Kidney epithelial cell (primary cell): ENCODE measurements at regions not wholly inside any gene's neighbourhood (a gene's known extent, or its start where the extent isn't known, plus 50 kb on each side); places are given as distances from the start of the nearest gene placed in this dataset.

ENCODE experiments used
- DNase-seq: peaks from one replicate; pipeline ENCODE4 v3.0.0-alpha.2; 2010; ENCODE audit warnings: low read depth
- H3K27me3 ChIP-seq: 2 replicates; pipeline ENCODE4 v1.6.0; 2011; ENCODE audit warnings: low read length; ENCODE audit not compliant: control insufficient read depth, insufficient read depth
- H3K36me3 ChIP-seq: 2 replicates; pipeline ENCODE4 v1.5.1; 2011; ENCODE audit warnings: low read length; ENCODE audit not compliant: control insufficient read depth, insufficient read depth
- H3K4me3 ChIP-seq: 2 replicates; pipeline ENCODE4 v1.5.1; 2011; ENCODE audit warnings: low read depth, mild to moderate bottlenecking, control low read depth, low read length
- TF ChIP-seq, protein P1 (sequence below): IDR thresholded peaks from 2 replicates; pipeline ENCODE4 v1.5.1; 2011; ENCODE audit warnings: mild to moderate bottlenecking, moderate library complexity, low read length, control low read depth, inconsistent platforms; ENCODE audit not compliant: insufficient read depth, poor library complexity, severe bottlenecking

DNA sequence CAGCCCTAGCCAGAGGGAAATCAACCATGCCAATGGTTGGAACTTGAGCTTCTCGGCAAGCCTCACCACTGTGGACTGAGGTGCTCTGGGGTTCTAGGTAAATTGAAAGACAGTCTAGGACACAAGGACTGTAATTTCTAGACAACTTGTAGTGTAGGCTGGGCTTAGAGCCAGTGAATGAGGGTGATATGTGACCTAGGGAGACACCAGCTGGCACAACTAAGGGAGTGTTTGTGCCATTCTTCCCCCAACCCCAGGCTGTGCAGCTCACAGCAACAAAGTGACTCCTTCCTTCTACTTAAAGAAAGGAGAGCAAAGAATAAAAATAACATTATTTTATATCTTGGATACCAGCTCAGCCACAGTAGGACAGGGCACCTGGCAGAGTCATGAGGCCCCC is 1690.7 kb upstream of the TMEFF2 start:
- H3K27me3 ChIP-seq: no peaks in the 10 kb centered on the region
- H3K36me3 ChIP-seq: no peaks in the 10 kb centered on the region
- TF ChIP-seq, protein P1, sequence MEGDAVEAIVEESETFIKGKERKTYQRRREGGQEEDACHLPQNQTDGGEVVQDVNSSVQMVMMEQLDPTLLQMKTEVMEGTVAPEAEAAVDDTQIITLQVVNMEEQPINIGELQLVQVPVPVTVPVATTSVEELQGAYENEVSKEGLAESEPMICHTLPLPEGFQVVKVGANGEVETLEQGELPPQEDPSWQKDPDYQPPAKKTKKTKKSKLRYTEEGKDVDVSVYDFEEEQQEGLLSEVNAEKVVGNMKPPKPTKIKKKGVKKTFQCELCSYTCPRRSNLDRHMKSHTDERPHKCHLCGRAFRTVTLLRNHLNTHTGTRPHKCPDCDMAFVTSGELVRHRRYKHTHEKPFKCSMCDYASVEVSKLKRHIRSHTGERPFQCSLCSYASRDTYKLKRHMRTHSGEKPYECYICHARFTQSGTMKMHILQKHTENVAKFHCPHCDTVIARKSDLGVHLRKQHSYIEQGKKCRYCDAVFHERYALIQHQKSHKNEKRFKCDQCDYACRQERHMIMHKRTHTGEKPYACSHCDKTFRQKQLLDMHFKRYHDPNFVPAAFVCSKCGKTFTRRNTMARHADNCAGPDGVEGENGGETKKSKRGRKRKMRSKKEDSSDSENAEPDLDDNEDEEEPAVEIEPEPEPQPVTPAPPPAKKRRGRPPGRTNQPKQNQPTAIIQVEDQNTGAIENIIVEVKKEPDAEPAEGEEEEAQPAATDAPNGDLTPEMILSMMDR: no peak
- no peak overlapping the region for H3K4me3 ChIP-seq
- DNase-seq: no peak

DNA sequence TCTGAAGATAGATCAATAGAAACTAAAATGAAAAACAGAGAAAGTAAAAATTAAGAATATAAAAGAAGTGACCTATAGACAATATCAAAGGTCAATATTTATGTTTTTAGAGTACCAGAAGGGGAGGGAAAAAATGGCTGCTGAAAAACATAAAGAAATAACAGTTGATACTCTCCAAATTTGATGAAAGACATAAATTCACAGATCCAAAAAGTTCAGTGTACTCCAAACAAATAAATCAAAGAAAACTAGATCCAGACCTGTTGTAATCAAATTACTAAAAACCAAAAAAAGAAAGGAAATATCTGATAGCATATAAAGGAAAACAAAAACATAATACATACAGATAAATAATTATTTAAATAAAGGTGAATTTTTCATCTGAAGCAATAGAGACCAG is 1689.1 kb upstream of the TMEFF2 start:
- no peak for DNase-seq
- Histone ChIP-seq H3K4me3 (no peak overlapping the region), H3K27me3 (no peaks in the 10 kb centered on the region), H3K36me3 (no peaks in the 10 kb centered on the region)
- TF ChIP-seq, protein P1: no peak

DNA sequence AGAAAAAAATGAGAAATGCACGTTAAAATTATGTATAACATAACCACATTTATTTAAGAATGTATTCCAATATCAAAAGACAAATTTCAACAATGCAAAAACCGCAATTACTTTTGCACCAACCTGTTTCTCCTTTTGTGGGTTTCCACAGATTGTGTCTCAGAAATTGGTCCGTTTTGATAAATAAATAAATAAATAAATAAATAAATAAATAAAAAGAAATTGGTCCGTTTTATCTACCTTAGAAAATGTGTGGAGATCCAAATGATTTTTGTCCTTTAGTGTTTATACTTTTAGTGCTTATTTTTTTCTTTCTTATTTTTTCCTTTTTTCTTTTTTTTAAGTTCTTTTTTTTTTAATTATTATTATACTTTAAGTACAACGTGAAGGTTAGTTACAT is 1682.2 kb upstream of the TMEFF2 start:
- H3K27me3 ChIP-seq: no peaks in the 10 kb centered on the region
- TF ChIP-seq, protein P1: no peak
- no peaks in the 10 kb centered on the region for H3K36me3 ChIP-seq
- no peak for DNase-seq
- no peak overlapping the region for H3K4me3 ChIP-seq

DNA sequence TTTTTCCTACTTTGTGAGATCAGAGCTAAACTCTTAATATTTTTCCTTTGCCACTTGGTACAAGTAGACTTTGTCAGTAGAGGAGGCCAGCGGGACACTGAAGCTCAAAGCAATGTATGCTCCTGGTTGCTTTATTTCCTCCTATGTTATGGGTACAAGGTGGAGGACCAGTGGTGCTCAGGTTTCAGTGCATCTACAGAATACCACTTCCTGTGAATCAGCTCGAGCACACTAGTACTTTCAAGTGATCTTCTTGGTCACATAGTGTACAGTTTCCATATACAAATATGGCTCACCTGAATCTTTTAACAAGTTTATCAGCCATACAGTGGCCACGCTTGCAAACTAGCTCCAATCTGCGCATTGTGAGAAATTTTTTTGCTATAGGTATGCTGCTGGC is 1674.8 kb upstream of the TMEFF2 start:
- DNase-seq: no peak
- no peaks in the 10 kb centered on the region for H3K27me3 ChIP-seq
- no peak overlapping the region for H3K4me3 ChIP-seq
- TF ChIP-seq, protein P1: no peak
- H3K36me3 ChIP-seq: no peaks in the 10 kb centered on the region

DNA sequence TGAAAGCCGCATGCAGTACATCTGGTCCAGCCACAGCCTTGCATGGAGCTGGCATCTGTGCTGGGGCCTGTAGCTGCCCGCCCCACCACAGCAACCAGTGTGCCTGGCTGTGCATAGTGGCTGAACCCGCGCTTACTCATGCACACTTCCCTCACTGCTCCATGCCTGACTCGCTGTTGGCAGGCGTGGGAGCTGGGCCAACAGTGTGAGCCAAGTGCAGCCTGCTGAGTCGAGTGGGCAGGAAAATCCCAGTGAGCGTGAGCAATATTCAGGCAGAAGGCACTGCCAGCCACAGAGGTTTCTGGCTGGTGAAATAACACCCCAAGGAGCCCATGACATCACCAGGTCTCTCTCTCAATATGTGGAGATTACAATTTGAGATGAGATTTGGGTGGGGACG is 1674.1 kb upstream of the TMEFF2 start:
- H3K36me3 ChIP-seq: no peaks in the 10 kb centered on the region
- no peaks in the 10 kb centered on the region for H3K27me3 ChIP-seq
- TF ChIP-seq, protein P1: no peak
- DNase-seq: peak; percentile 5
- no peak overlapping the region for H3K4me3 ChIP-seq

DNA sequence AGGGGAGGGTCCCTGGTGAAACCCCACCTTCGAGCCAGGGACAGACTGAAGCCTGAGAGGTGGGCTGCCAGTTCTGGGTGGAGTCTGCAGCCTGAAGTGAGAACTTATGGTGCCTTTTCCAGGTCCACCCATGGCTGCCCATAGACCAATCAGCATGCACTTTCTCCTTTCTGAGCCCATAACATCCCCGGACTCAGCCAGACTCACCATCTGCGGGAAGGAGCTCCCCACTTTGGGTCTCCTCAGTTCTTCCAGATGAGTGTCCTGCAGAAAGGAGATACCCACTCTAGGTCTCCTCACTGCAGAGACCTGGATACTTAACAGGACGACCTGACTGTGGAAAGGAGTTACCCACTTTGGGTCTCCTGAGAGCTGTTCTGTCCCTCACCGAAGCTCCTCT is 1673.4 kb upstream of the TMEFF2 start:
- Histone ChIP-seq H3K36me3 (no peaks in the 10 kb centered on the region), H3K27me3 (no peaks in the 10 kb centered on the region), H3K4me3 (no peak overlapping the region)
- TF ChIP-seq, protein P1: no peak
- DNase-seq: no peak
